ENCODE measurements at regions not wholly inside any gene's neighbourhood (a gene's known extent, or its start where the extent isn't known, plus 50 kb on each side); places are given as distances from the start of the nearest gene placed in this dataset.

GRCh38 chr1:93805027-93805610 is 73.9 kb downstream of the DNTTIP2 start:
- ChIA-PET CTCF (interaction anchor here (1.2 kb wide), 1 partner anchor 8 kb away, joined by 6 read pairs; no protein-coding TSS in a partner anchor), POLR2A (no interaction called here)
- TF ChIP-seq CTCF (IDR thresholded peaks at IDR 0.05): no peak
- no peak overlapping the region for H3K27ac Mint-ChIP-seq
- DNase-seq (no peak), ATAC-seq (no peak)
- H3K27me3 Mint-ChIP-seq: peaks cover 3% of the 10 kb centered on the region
- intact Hi-C loops (cut with micrococcal nuclease): no loop called here
- H3K4me1 Mint-ChIP-seq (ENCODE audit: low read depth): no peaks in the 10 kb centered on the region
- H3K4me3 Mint-ChIP-seq: no peak overlapping the region
- H3K9me3 Mint-ChIP-seq: peaks cover 2% of the 10 kb centered on the region
- no peaks in the 10 kb centered on the region for H3K36me3 Mint-ChIP-seq (ENCODE audit: low read depth)

DNA sequence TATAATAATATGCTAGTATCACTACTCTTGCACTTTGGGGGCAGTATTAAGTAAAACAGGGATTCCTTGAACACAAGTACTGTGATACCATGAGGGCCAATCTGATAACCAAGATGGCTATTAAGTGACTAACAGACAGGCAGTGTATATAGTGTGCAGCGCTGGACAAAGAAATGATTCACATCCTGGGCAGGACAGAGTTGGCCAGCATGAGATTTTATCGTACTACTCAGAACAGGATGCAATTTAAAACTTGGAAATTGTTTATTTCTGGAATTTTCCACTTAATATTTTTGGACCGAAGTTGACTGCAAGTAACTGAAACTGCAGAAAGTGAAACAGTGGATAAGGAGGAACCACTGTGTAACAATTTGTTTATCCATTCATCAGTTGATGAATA is 74.6 kb downstream of the DNTTIP2 start:
- Mint-ChIP-seq H3K27ac (no peak overlapping the region), H3K4me3 (no peak overlapping the region), H3K36me3 (ENCODE audit: low read depth) (no peaks in the 10 kb centered on the region), H3K9me3 (peaks cover 2% of the 10 kb centered on the region), H3K4me1 (ENCODE audit: low read depth) (no peaks in the 10 kb centered on the region), H3K27me3 (peaks cover 3% of the 10 kb centered on the region)
- DNase-seq (no peak), ATAC-seq (no peak)
- intact Hi-C loops (cut with micrococcal nuclease): no loop called here
- CTCF ChIA-PET: interaction anchor here (1.2 kb wide), 1 partner anchor 9 kb away, joined by 6 read pairs; no protein-coding TSS in a partner anchor
- POLR2A ChIA-PET: no interaction called here
- TF ChIP-seq CTCF (IDR thresholded peaks at IDR 0.05): no peak

DNA sequence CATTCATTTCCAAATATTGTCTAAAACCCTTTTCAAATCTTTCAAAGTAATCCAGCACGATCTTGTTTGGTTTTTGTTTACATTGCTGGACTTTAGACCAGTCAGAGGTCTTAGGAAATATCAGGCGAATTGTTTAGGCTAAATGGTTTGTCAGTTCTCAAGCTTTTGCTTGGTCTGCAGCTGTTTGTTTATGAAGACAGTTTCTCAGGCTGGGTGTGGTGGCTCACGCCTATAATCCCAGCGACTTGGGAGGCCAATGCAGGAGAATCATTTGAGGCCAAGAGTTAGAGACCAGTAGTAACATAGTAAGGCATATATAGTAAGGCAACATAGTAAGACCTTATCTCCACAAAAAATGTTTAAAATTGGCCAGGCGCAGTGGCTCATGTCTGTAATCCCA is 77.5 kb downstream of the DNTTIP2 start:
- no peak for TF ChIP-seq CTCF (IDR thresholded peaks at IDR 0.05)
- intact Hi-C loops (cut with micrococcal nuclease): no loop called here
- peaks cover 8% of the 10 kb centered on the region for H3K27me3 Mint-ChIP-seq
- H3K4me3 Mint-ChIP-seq: no peak overlapping the region
- no peaks in the 10 kb centered on the region for H3K4me1 Mint-ChIP-seq (ENCODE audit: low read depth)
- CTCF ChIA-PET: interaction anchor here (1.6 kb wide), 1 partner anchor 172 kb away, joined by 3 read pairs; no protein-coding TSS in a partner anchor
- DNase-seq (no peak), ATAC-seq (no peak)
- no peaks in the 10 kb centered on the region for H3K36me3 Mint-ChIP-seq (ENCODE audit: low read depth)
- no peak overlapping the region for H3K27ac Mint-ChIP-seq
- no peaks in the 10 kb centered on the region for H3K9me3 Mint-ChIP-seq
- POLR2A ChIA-PET: no interaction called here

DNA sequence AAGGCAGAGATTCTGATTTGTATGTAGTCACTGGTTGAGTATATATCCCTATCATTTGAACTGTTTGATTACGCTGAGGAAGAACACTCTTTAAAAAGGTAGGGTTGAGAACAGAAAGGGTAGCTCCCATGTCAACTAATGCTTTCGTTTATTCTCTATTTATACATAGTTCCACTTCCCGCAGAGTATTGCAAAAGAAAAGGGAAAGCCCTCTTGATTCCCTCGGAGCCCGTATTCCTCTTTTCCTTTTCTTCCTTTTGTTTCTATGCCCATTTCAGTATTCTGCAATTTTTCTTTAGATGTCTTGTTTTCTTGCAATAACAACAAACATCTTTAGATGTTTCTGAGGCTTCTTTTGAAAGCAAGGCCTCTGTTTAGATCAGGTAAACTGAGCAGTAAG is 78.2 kb downstream of the DNTTIP2 start:
- H3K27me3 Mint-ChIP-seq: peaks cover 8% of the 10 kb centered on the region
- ChIA-PET POLR2A (no interaction called here), CTCF (interaction anchor here (1.6 kb wide), 1 partner anchor 172 kb away, joined by 3 read pairs; no protein-coding TSS in a partner anchor)
- H3K4me3 Mint-ChIP-seq: no peak overlapping the region
- H3K9me3 Mint-ChIP-seq: no peaks in the 10 kb centered on the region
- no peak for TF ChIP-seq CTCF (IDR thresholded peaks at IDR 0.05)
- no peaks in the 10 kb centered on the region for H3K36me3 Mint-ChIP-seq (ENCODE audit: low read depth)
- H3K4me1 Mint-ChIP-seq (ENCODE audit: low read depth): no peaks in the 10 kb centered on the region
- no peak for ATAC-seq
- DNase-seq: no peak
- intact Hi-C loops (cut with micrococcal nuclease): no loop called here
- no peak overlapping the region for H3K27ac Mint-ChIP-seq

GRCh38 chr1:93798291-93798690 is 80.7 kb downstream of the DNTTIP2 start:
- no peak overlapping the region for H3K27ac Mint-ChIP-seq
- no peak overlapping the region for H3K4me3 Mint-ChIP-seq
- POLR2A ChIA-PET: interaction anchor here (0.6 kb wide), 1 partner anchor 618 kb away, joined by 3 read pairs; the partner anchor contains the start of gene TMED5
- H3K36me3 Mint-ChIP-seq (ENCODE audit: low read depth): no peaks in the 10 kb centered on the region
- TF ChIP-seq CTCF (IDR thresholded peaks at IDR 0.05): no peak
- DNase-seq: no peak
- CTCF ChIA-PET: interaction anchor here (0.9 to 3.2 kb wide), 2 partner anchors 13 to 16 kb away, joined by 3 to 11 read pairs; no protein-coding TSS in a partner anchor
- H3K27me3 Mint-ChIP-seq: peaks cover 8% of the 10 kb centered on the region
- no peaks in the 10 kb centered on the region for H3K9me3 Mint-ChIP-seq
- no peaks in the 10 kb centered on the region for H3K4me1 Mint-ChIP-seq (ENCODE audit: low read depth)
- no peak for ATAC-seq
- intact Hi-C loops (cut with micrococcal nuclease): no loop called here

All from activated CD8-positive, alpha-beta T cell treated with anti-CD3 and anti-CD28 coated beads for 36 hours (primary cell).